Activated naive CD4-positive, alpha-beta T cell treated with anti-CD3 and anti-CD28 coated beads, Interleukin-2, amount 10 ng/mL, durations not matched to agents 7 days and 5 days (primary cell): ENCODE measurements at regions not wholly inside any gene's neighbourhood (a gene's known extent, or its start where the extent isn't known, plus 50 kb on each side); places are given as distances from the start of the nearest gene placed in this dataset.

Experiments
- CTCF ChIA-PET: fragments of 350-600 bp; sonication (Branson Sonifier 250); formaldehyde crosslinking; loops from one replicate; lab custom pipeline; 2021; ENCODE audit warnings: antibody characterized with exemption; lab: Charles Lee
- DNase-seq: peaks from one replicate; pipeline ENCODE4 v3.0.0-alpha.2; 2020
- H3K27ac Mint-ChIP-seq: one replicate; pipeline ENCODE4 v1.8.0; 2021; ENCODE audit warnings: mild to moderate bottlenecking, moderate library complexity, mixed read lengths
- H3K27me3 Mint-ChIP-seq: one replicate; pipeline ENCODE4 v1.8.0; 2021; ENCODE audit warnings: mild to moderate bottlenecking, mixed read lengths
- H3K36me3 Mint-ChIP-seq: one replicate; pipeline ENCODE4 v1.8.0; 2021; ENCODE audit warnings: mixed read lengths
- H3K4me1 Mint-ChIP-seq: one replicate; pipeline ENCODE4 v1.8.0; 2021; ENCODE audit warnings: mixed read lengths
- H3K4me3 Mint-ChIP-seq: one replicate; pipeline ENCODE4 v1.8.0; 2021; ENCODE audit warnings: mild to moderate bottlenecking, moderate library complexity, mixed read lengths
- H3K9me3 Mint-ChIP-seq: one replicate; pipeline ENCODE4 v1.8.0; 2021; ENCODE audit warnings: mixed read lengths

GRCh38 chr18:41860987-41861386, 94.0 kb upstream of the PIK3C3 start:
- DNase-seq: no peak
- CTCF ChIA-PET: interaction anchor here (0.6 kb wide), 1 partner anchor 11 kb away, joined by 3 read pairs; no protein-coding TSS in a partner anchor
- Mint-ChIP-seq H3K27ac (no peak overlapping the region), H3K9me3 (no peaks in the 10 kb centered on the region), H3K27me3 (no peaks in the 10 kb centered on the region), H3K4me3 (no peak overlapping the region), H3K36me3 (no peaks in the 10 kb centered on the region), H3K4me1 (no peaks in the 10 kb centered on the region)

GRCh38 chr18:41858761-41859555, 96.1 kb upstream of the PIK3C3 start:
- no peaks in the 10 kb centered on the region for H3K4me1 Mint-ChIP-seq
- no peak overlapping the region for H3K4me3 Mint-ChIP-seq
- no peaks in the 10 kb centered on the region for H3K36me3 Mint-ChIP-seq
- no peaks in the 10 kb centered on the region for H3K27me3 Mint-ChIP-seq
- DNase-seq: no peak
- H3K27ac Mint-ChIP-seq: no peak overlapping the region
- H3K9me3 Mint-ChIP-seq: no peaks in the 10 kb centered on the region
- CTCF ChIA-PET: no interaction called here

GRCh38 chr18:41853280-41853679, 101.8 kb upstream of the PIK3C3 start:
- Mint-ChIP-seq H3K27ac (no peak overlapping the region), H3K4me3 (no peak overlapping the region), H3K36me3 (no peaks in the 10 kb centered on the region), H3K27me3 (no peaks in the 10 kb centered on the region), H3K9me3 (no peaks in the 10 kb centered on the region), H3K4me1 (no peaks in the 10 kb centered on the region)
- CTCF ChIA-PET: no interaction called here
- DNase-seq: no peak

GRCh38 chr18:41850781-41851180, 104.3 kb upstream of the PIK3C3 start:
- Mint-ChIP-seq H3K4me3 (no peak overlapping the region), H3K4me1 (no peaks in the 10 kb centered on the region), H3K27ac (no peak overlapping the region), H3K36me3 (no peaks in the 10 kb centered on the region), H3K27me3 (no peaks in the 10 kb centered on the region), H3K9me3 (no peaks in the 10 kb centered on the region)
- CTCF ChIA-PET: interaction anchor here (0.9 kb wide), 1 partner anchor 10 kb away, joined by 3 read pairs; no protein-coding TSS in a partner anchor
- DNase-seq: no peak

GRCh38 chr18:41849632-41850031, 105.4 kb upstream of the PIK3C3 start:
- CTCF ChIA-PET: no interaction called here
- DNase-seq: no peak
- no peaks in the 10 kb centered on the region for H3K9me3 Mint-ChIP-seq
- no peak overlapping the region for H3K4me3 Mint-ChIP-seq
- H3K27me3 Mint-ChIP-seq: no peaks in the 10 kb centered on the region
- H3K36me3 Mint-ChIP-seq: no peaks in the 10 kb centered on the region
- H3K4me1 Mint-ChIP-seq: no peaks in the 10 kb centered on the region
- H3K27ac Mint-ChIP-seq: no peak overlapping the region

- H3K36me3 Mint-ChIP-seq: no peaks in the 10 kb centered on the region
- H3K27ac Mint-ChIP-seq: no peak overlapping the region
- no peak overlapping the region for H3K4me3 Mint-ChIP-seq
- DNase-seq: no peak
- H3K4me1 Mint-ChIP-seq: no peaks in the 10 kb centered on the region
- H3K9me3 Mint-ChIP-seq: no peaks in the 10 kb centered on the region
- CTCF ChIA-PET: no interaction called here
- H3K27me3 Mint-ChIP-seq: no peaks in the 10 kb centered on the region
Measured at GRCh38 chr18:41845563-41845962, 109.5 kb upstream of the PIK3C3 start.

GRCh38 chr18:41842886-41843285, 112.1 kb upstream of the PIK3C3 start:
- CTCF ChIA-PET: no interaction called here
- H3K4me1 Mint-ChIP-seq: no peaks in the 10 kb centered on the region
- H3K4me3 Mint-ChIP-seq: no peak overlapping the region
- H3K36me3 Mint-ChIP-seq: no peaks in the 10 kb centered on the region
- no peaks in the 10 kb centered on the region for H3K27me3 Mint-ChIP-seq
- DNase-seq: no peak
- no peaks in the 10 kb centered on the region for H3K9me3 Mint-ChIP-seq
- no peak overlapping the region for H3K27ac Mint-ChIP-seq

GRCh38 chr18:41829647-41830516, 125.2 kb upstream of the PIK3C3 start:
- no peak for DNase-seq
- Mint-ChIP-seq H3K4me3 (no peak overlapping the region), H3K36me3 (no peaks in the 10 kb centered on the region), H3K27me3 (no peaks in the 10 kb centered on the region), H3K27ac (no peak overlapping the region), H3K4me1 (no peaks in the 10 kb centered on the region), H3K9me3 (no peaks in the 10 kb centered on the region)
- CTCF ChIA-PET: no interaction called here

GRCh38 chr18:41828137-41828536, 126.9 kb upstream of the PIK3C3 start:
- CTCF ChIA-PET: no interaction called here
- no peak overlapping the region for H3K4me3 Mint-ChIP-seq
- no peak for DNase-seq
- no peaks in the 10 kb centered on the region for H3K36me3 Mint-ChIP-seq
- no peaks in the 10 kb centered on the region for H3K27me3 Mint-ChIP-seq
- no peaks in the 10 kb centered on the region for H3K9me3 Mint-ChIP-seq
- no peak overlapping the region for H3K27ac Mint-ChIP-seq
- H3K4me1 Mint-ChIP-seq: no peaks in the 10 kb centered on the region

- no peak for DNase-seq
- no peaks in the 10 kb centered on the region for H3K9me3 Mint-ChIP-seq
- H3K36me3 Mint-ChIP-seq: no peaks in the 10 kb centered on the region
- H3K4me1 Mint-ChIP-seq: no peaks in the 10 kb centered on the region
- no peak overlapping the region for H3K4me3 Mint-ChIP-seq
- CTCF ChIA-PET: no interaction called here
- no peak overlapping the region for H3K27ac Mint-ChIP-seq
- H3K27me3 Mint-ChIP-seq: peaks cover 4% of the 10 kb centered on the region
Measured at GRCh38 chr18:41820784-41821183, 134.2 kb upstream of the PIK3C3 start.

GRCh38 chr18:41818381-41819355, 136.4 kb upstream of the PIK3C3 start:
- no peaks in the 10 kb centered on the region for H3K9me3 Mint-ChIP-seq
- CTCF ChIA-PET: no interaction called here
- no peaks in the 10 kb centered on the region for H3K36me3 Mint-ChIP-seq
- H3K4me3 Mint-ChIP-seq: no peak overlapping the region
- no peak overlapping the region for H3K27ac Mint-ChIP-seq
- no peaks in the 10 kb centered on the region for H3K4me1 Mint-ChIP-seq
- no peak for DNase-seq
- peaks cover 4% of the 10 kb centered on the region for H3K27me3 Mint-ChIP-seq

- Mint-ChIP-seq H3K27ac (no peak overlapping the region), H3K4me1 (no peaks in the 10 kb centered on the region), H3K4me3 (no peak overlapping the region), H3K27me3 (no peaks in the 10 kb centered on the region), H3K36me3 (no peaks in the 10 kb centered on the region), H3K9me3 (no peaks in the 10 kb centered on the region)
- CTCF ChIA-PET: no interaction called here
- DNase-seq: no peak
Measured at GRCh38 chr18:41814651-41815050, 140.4 kb upstream of the PIK3C3 start.

GRCh38 chr18:41809652-41810051, 145.4 kb upstream of the PIK3C3 start:
- Mint-ChIP-seq H3K27ac (no peak overlapping the region), H3K9me3 (no peaks in the 10 kb centered on the region), H3K4me1 (no peaks in the 10 kb centered on the region), H3K4me3 (no peak overlapping the region), H3K27me3 (no peaks in the 10 kb centered on the region), H3K36me3 (no peaks in the 10 kb centered on the region)
- no peak for DNase-seq
- CTCF ChIA-PET: no interaction called here

- H3K27me3 Mint-ChIP-seq: no peaks in the 10 kb centered on the region
Measured at GRCh38 chr18:41805341-41805740, 149.7 kb upstream of the PIK3C3 start.

More at GRCh38 chr18:41805341-41805740, 149.7 kb upstream of the PIK3C3 start:
- Mint-ChIP-seq H3K9me3 (no peaks in the 10 kb centered on the region), H3K4me3 (no peak overlapping the region), H3K36me3 (no peaks in the 10 kb centered on the region), H3K27ac (no peak overlapping the region), H3K4me1 (no peaks in the 10 kb centered on the region)
- DNase-seq: no peak
- CTCF ChIA-PET: no interaction called here
